ENCODE measurements at regions not wholly inside any gene's neighbourhood (a gene's known extent, or its start where the extent isn't known, plus 50 kb on each side); places are given as distances from the start of the nearest gene placed in this dataset.
"Not testable (repeated sequence)": the region's sequence is repeated elsewhere in the genome, so short reads cannot be mapped to it uniquely, and the experiment has no call there.

GRCh38 chr15:92827991-92828390 is 72.1 kb upstream of the CHD2 start:
- DNase-seq, result not testable (repeated sequence)

GRCh38 chr15:92829875-92830274 is 70.2 kb upstream of the CHD2 start:
- no peak for DNase-seq

- no peak for DNase-seq
Observed at GRCh38 chr15:92831336-92831654, 68.8 kb upstream of the CHD2 start.

- peak; percentile 58 for DNase-seq
Observed at GRCh38 chr15:92831655-92832328, 68.3 kb upstream of the CHD2 start.

- DNase-seq, result no peak
Observed at GRCh38 chr15:92833106-92833433, 67.1 kb upstream of the CHD2 start.

DNA sequence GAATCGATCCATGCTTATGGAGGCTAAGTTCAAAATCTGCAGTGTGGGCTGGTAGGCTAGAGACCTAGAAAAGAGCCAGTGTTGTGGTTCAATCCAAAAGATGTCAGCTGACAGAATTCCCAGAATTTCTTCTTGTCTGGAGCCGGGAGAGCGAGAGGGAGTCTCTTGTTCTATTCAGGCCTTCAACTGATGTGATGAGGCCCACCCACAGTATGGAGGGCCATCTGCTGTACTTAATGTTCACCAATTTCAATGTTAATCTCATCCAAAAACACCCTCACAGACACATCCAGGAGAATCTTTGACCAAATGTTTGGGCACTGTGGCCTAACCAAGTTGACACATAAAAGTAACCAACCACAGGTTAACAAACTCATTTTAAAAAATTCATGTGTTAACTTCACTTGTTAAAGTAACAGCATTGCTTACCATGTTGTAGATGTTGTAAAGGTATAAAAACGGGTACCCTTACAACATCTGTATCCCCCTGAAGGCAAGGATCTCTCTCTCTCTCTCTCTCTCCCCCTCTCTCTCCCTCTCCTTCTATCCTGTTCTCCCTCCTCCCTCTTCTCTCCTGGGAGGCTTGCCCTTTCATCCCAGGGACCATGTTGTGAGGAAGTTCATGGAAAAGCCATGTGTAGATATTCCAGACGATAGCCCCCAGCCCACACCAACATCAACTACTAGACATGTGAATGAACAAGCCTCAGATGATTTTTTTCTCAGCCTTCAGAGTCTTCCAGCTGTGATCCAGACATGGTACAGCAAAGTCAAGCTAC is 66.4 kb upstream of the CHD2 start:
- DNase-seq, result no peak

DNA sequence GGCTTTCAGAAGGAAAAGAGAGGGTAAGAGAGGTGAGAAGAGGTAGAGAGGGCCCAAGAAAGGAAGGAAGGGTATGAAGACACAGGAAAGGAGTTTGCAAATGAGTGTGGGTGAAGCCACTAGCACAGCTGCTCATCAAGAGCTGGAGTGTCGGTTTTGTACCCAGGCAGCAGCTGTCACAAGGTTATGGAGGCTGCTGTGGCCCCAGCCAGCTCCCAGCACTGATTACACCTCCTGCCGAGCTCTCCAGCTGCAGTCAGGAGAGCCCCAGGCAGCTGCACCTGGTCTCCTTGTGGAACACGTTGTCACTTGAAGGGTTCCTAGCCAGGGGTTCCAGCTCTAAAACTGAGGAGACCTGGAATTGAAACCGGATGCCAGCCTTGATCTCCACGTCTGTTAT is 60.4 kb upstream of the CHD2 start:
- no peak for DNase-seq

GRCh38 chr15:92840149-92840548 is 60.0 kb upstream of the CHD2 start:
- no peak for DNase-seq

- no peak for DNase-seq
Observed at GRCh38 chr15:92843326-92843725, 56.8 kb upstream of the CHD2 start.

DNA sequence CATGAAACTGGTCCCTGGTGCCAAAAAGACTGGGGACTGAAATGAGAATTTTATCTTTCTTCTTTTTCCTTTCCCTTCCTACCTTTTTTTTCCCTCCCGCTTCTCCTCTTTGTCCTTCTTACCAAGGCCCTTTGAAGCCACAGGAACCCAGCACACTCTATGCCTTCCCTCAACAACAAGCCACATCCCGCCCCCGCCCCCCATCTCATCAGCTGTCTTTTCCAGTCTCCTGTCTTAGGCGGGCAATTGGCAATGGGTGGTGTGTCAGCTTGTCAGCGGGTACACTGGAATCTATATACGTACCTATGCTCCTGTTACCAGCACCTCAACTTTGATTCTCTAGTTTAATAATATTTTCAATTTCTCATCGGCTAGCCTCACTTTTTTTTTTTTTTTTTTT is 56.3 kb upstream of the CHD2 start:
- no peak for DNase-seq

DNA sequence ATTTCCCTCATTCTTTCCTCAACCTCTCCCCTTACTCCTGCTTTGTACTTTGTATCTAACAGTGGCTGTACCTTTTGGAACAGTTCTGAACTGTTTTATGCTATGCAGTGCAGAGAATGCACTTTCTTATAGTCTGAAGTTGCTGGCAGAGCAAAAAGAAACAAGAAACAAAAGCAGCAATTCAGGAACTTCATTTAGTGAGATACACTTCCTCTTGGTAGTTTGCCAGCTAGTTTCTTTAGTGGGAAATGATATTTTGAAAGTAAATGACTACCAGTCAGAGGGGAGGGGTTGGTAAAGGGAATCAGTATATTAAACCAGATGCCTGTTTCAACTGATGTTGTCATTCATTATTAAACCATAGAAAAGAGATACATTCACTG is 55.0 kb upstream of the CHD2 start:
- DNase-seq, result no peak

GRCh38 chr15:92846741-92847140 is 53.4 kb upstream of the CHD2 start:
- no peak for DNase-seq

DNA sequence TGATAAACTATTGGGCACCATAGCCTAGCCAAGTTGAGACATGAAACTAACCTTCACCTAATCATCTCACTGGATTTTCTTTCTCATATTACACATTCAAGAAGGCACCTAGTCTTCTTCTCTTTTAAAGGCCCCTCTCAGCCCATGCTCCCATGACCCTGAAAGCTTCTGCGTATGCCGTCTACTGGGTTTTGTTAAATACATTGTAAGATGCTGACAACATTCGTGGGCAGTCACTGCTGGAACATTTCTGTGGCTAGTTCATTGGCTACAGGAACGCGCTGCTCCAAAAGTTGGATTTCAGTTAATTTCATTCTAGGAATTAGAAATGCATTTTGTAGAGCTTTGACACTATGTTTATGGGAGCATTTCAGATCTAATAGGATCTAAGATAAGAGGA is 52.3 kb upstream of the CHD2 start:
- DNase-seq, result no peak

DNA sequence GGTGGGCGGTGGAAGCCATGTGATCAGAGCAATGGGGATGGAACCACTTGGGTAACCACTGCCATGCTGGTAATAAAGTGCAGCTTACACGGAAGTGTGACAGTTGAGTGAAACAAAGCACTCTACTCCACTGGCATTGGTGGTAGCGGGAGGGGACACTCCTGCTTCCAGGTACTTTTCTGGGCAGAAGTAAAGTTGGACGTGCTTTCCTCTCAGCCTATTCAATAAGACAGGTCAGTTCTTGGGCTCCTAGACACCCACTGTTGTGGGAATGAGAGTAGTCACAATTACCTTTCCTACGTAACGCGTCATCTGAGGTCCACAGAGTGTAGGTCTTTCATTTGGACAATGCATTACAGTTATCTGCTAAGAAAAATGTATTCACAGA is 51.7 kb upstream of the CHD2 start:
- DNase-seq, result no peak

DNA sequence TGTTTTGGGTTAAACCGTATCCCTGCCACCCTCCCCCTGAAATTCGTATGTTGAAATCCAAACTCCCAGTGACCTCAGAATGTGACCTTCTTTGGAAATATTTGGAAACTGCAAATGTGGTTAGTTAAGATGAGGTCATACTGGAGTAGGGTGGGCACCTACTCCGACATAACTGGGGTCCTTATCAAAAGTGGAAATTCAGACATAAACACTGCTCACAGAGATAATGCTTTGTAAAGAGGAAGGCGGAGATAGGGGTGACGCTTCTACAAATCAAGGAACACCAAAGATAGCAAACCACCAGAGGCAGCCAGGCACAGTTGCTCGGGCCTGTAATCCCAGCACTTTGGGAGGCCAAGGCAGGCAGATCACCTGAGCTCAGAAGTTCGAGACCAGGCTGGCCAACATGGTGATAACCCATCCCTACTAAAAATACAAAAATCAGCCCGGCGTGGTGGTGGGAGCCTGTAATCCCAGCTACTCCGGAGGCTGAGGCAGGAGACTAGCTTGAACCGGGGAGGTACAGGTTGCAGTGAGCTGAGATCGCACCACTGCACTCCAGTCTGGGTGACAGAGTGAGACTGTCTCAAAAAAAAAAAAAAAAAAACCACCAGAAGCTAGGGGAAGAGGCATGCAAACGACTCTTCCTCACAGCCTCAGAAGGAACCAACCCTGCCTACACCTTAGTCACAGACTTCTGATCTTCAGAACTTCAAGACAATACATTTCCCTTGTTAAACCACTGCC is 51.1 kb upstream of the CHD2 start:
- DNase-seq, result no peak

DNA sequence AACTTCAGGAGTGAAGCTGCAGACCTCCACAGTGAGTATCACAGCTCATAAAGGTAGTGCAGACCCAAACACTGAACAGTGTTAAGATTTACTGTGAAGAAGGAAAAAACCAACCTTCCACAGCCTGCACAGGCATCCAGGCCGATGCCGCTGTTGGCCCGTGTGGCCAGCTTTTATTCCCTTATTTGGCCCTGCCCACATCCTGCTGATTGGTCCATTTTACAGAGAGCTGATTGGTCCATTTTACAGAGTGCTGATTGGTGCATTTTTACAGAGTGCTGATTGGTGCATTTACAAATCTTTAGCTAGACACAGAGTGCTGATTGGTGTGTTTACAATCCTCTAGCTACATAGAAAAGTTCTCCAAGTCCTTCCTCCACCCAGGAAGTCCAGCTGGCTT is 49.9 kb upstream of the CHD2 start:
- not testable (repeated sequence) for DNase-seq
